C4-2B (cell line): ENCODE measurements at regions not wholly inside any gene's neighbourhood (a gene's known extent, or its start where the extent isn't known, plus 50 kb on each side); places are given as distances from the start of the nearest gene placed in this dataset.

ENCODE experiments used
- ZFX ChIP-seq: fragments of 450-650 bp; IDR thresholded peaks from 2 replicates; pipeline ENCODE4 v1.6.1; 2017
- TF ChIP-seq, protein P1 (sequence below): fragments of 450-650 bp; conservative IDR thresholded peaks from 2 replicates; pipeline ENCODE4 v1.5.1; 2017; ENCODE audit warnings: mild to moderate bottlenecking

DNA sequence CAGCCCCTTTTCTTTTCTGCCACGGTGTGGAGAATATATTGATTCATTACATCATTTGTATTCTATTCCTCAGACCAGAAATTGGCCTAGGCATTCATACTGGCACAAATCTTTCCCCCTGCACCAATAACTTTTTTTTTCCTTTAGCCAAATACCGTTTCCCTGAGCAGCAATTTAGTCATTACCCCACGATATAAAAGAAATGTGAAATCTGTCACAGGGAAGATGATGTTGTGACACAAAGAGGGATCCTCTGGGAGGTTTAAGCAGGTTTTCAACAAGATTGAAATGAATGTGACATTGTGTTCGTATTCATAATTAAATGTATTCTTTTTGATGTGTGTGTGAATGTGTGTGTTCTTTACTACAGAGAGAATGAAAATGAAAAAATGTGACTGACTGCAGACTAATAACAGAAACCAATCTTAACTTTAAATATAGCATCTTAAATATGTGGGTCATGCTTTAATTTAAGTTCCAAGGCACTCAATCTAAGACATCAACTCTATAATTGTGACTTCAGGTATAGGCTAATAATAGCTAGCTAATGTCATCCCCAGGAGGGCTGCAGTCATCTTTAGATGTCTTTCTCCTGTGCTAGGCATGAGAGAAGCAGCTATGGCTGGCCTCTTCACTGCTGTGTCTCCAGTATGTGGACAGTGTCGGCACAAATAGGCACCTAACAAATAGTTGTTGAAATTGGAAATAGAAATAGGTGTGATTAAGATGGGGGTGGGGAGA lies 177.7 kb downstream of the BTBD3 start:
- TF ChIP-seq, protein P1, sequence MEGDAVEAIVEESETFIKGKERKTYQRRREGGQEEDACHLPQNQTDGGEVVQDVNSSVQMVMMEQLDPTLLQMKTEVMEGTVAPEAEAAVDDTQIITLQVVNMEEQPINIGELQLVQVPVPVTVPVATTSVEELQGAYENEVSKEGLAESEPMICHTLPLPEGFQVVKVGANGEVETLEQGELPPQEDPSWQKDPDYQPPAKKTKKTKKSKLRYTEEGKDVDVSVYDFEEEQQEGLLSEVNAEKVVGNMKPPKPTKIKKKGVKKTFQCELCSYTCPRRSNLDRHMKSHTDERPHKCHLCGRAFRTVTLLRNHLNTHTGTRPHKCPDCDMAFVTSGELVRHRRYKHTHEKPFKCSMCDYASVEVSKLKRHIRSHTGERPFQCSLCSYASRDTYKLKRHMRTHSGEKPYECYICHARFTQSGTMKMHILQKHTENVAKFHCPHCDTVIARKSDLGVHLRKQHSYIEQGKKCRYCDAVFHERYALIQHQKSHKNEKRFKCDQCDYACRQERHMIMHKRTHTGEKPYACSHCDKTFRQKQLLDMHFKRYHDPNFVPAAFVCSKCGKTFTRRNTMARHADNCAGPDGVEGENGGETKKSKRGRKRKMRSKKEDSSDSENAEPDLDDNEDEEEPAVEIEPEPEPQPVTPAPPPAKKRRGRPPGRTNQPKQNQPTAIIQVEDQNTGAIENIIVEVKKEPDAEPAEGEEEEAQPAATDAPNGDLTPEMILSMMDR, result no peak
- no peak for TF ChIP-seq ZFX
